GM19035 (cell line): ENCODE measurements at regions not wholly inside any gene's neighbourhood (a gene's known extent, or its start where the extent isn't known, plus 50 kb on each side); places are given as distances from the start of the nearest gene placed in this dataset.
A peak's percentile ranks its signal among the peaks of the same experiment; 100 is the strongest.

Experiments used
- ATAC-seq: cut with Tn5 transposase; IDR thresholded peaks from one replicate; pipeline ENCODE4 v1.9.1; 2021; ENCODE audit not compliant: unreplicated experiment

DNA sequence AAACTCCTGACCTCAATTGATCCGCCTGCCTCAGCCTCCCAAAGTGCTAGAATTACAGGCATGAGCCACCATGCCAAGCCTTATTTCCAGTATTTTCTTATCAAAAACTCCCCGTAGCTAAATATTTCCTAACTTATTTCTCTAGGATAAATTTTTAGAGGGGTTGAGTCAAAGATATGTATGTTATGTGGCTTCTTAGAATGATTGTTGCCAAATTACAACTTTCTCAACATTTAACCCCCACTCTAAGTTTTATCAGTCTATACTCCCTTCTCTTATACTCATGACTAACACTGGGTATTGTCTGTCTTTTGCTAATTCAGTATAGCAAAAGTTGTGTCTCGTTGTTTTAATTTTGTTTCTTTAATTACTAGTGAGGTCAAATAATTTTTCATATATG is 187.7 kb upstream of the LNX1 start:
- no peak for ATAC-seq

DNA sequence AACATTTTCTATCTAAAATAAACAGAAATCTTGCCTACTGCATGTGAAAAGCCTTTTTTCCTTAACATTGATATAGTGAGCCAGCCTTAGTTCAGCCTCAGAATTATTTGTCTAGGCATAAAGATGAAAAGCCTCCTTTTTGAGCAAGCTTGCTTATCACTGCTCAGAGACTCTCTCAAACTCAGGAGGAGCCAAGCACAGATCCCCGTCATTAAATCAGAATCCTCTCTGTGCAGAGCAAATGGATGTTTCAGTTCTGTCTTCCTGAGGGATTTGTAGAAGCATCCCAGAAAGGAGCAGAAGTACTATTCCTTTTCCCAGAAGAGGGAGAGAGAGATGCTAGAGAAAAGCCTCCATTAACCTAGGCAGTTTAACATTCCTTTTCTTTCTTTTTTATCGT is 186.9 kb upstream of the LNX1 start:
- no peak for ATAC-seq

DNA sequence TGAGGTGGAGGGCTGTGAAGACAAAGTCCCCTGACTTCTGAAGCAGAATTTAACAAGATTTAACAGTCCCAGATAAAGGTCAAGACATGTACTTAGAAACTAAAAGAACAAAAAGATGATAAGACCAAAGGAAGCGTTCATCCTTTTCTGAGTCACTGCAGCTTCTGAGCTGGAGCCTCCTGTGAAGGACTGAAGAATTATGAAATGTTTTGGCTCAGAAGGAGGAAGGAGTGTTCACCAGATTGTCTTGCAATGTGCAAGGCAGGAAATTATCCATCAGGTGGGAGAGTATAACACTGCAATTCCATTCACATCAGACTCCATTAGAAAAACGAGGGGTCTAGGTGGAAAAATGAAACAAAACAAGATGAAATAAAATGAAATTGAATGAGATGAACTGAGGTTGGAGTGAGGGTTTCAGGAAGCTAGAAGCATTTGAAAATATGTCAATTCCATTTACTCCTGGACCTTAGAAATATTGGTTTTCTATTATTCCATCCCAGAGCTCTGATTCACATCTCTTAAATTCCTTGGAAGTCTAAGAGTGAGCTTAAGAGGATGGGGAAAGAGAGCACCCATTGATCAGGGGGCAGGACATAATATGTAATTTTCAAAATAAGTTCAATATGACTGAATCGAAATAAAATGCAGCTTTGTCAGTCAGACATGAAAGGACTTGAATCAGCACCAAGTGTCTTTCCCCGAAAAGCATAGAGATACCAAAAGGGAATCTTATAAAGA is 186.1 kb upstream of the LNX1 start:
- ATAC-seq = no peak

DNA sequence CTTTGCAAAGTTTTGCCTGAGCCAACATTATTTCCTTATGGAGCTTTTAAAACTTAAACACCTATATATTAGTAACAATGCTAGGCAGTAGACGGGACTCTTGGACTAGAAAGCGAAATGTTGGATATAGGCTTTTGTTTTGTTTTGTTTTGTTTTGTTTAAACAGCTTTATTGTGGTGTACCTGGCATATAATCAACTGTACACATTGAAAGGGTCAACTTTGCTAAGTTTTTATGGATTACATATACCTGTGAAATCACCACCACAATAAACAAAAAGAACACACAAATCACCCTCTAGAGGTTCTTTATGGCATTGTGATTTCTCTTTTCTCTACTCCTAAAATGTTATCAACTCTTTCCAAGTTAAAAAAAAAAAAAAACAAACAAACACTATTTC is 184.9 kb upstream of the LNX1 start:
- ATAC-seq = no peak

DNA sequence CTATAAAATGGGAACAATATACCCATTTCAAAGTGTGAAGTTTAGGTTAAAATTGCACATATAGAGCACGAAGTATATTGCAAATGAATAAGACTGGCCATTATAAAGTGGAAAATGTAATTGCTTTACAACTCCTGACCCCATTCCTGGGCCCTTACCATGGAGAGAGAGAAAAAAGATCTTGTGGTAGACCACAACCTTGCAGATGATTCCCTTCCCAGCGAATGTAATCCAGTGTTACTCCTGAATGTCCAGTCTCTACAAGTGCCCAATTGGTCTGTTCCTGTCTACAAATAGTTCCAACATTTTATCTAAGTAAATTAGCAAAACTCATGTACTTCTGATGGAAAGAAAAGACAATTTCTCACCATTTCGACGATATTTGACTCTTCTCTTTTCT is 184.1 kb upstream of the LNX1 start:
- ATAC-seq = no peak

DNA sequence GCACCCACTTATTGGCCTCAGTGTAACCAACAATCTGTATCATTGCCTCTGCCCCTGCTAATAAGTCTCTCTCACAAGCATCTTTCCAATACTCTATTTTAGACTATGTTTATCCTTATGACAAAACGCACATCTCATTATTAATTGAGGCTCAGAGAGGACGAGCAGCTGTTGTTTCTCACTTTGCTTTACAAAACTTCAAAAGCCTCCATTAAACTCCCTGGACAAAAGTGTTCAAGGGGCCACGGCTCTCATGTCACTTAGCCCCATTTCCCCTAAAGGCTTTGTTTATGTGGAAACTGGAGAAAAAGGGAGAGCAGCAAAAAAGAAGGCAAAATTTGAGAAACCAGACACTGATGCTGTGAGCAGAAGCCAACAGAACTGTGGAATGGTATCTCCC is 180.0 kb upstream of the LNX1 start:
- no peak for ATAC-seq

DNA sequence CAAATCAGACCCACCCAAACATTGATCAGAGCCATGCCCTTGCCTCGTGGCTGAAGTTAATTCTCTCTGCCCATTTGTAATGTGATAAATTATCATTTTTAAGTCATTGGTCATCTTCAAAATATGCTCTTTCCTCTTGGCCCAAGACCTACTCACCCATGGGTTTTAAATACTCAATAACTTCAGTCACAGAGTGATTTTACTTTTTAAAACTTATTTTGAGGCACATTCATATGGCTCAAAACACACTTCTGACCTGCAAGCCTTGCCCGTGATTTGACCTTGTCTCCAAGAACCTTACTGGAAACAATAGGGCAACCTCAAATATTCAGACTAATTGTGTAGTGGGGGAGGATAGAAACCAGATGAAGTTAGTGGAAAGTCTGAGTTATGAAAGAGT is 176.2 kb upstream of the LNX1 start:
- ATAC-seq = no peak

DNA sequence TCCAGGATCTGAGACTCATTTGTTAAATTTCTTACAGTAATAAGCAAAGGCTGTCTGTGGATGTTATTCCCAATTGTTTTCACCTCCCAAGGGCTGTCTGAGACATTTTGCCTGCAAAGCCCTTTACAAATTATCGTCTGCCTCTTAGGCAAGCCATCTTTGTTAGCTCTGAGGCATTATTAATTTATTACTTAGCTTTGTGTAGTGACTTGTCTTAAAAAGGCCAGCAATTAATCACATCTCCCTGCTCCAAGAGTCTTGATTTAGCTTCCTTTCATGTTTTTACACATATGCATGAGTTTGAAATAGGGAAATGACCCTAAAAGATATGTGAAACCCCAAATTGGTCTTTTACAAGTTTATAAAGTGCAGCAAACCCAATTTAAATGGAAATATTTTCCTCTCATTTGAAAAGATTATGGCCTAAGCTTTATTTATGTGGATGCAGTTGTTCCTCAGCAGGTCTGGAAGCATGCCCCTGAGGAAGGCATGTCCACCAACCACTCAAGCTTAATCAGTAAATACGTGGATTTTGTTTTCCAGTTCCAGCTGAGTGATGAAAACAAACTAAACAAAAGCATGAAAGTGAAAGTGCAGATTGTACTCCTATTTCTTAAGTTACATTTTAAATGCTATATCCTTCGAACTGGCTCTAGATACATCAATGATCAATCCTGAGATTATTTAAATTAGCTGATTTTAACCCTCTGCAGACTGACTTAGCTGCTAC is 173.6 kb upstream of the LNX1 start:
- ATAC-seq = no peak

DNA sequence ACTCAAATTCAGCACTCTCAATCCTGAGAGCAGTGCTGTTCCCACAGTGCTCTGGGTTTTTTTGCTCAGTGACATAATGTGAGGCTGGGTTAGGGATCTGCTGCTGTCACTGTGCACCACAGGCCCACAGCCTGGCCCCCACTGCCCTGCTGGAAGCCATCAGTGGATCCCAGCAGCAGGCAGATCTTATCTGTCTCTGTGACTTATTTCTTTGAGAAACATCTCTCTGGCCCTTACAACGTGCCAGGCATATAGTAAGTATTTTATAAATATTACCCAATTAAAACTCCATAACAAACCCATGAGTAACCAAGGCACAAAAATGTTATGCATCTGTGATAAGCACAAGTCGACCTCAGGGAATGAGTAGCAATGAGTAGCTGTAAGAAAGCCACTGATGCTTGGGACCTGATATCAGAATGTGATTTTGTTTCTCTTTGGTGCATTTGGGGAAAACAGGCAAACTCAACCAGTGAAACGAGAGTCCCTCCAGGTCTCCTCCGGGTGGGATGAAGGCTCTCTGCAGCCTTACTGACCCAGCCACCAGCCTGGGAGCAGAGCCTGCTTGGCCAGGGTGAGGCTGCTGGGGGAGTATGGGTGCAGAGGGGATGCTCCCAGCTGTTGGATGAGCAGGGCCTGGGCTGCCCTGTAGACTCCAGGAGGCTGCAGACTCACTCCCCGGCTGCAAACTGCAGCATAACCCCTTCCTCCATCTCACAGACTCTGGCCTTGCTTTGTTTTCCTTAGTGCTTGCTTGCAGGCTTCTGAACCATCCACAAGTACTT is 172.7 kb upstream of the LNX1 start:
- no peak for ATAC-seq

DNA sequence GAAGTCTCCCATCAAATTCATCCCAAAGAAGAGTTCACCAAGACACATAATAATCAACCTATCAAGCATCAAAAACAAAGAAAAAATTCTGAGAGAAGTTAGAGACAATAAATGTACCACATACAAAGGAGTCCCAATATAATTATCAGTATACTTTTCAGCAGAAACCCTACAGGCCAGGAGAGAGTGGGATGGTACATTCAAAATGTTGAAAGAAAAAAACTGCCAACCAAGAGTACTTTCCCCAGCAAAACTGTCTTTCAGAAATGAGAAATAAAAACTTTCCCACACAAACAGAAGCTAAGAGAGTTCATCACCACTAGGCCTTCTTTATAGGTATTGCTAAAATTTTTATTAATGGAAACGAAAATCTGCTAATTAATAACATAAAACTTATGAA is 164.4 kb upstream of the LNX1 start:
- no peak for ATAC-seq

DNA sequence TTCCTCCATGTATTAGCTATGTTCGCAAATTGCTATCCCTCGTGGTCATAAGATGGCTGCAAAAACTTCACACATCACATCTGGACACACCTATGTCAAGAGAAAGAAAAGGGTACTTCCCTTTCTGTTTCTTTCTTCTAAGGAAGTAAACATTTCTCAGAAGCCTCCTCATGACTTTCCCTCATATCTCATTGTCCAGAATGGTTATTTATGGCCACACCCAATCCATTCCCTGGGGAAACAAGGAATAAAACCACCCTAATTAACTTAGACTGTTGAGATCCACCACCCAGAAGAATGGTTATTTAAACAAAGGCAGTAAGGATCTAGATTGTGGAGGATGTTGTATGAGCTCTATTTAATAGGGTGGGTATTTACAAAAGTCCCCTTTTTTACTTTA is 160.8 kb upstream of the LNX1 start:
- ATAC-seq = no peak

DNA sequence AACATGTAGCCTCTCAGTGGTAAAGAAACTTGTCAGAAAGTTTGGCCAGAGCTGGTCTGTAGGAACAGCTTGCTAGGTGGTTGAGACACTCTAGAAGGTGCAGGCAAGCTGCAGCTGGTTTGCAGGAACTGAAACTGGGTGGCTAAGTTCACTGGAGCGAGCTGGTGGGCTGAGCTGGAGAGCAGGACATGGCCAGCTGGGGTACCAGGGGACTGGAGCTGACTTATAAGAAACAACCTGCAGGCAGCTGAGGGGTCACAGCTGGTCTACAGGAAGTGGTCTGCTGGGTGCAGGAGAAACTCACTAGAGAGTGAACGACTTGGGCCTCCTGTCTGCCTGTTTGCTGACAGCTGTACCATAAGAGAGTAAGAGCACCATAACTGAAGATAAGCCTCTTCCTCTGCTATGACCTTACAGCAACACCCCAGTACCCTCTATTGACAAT is 157.1 kb upstream of the LNX1 start:
- ATAC-seq = peak; percentile 96

DNA sequence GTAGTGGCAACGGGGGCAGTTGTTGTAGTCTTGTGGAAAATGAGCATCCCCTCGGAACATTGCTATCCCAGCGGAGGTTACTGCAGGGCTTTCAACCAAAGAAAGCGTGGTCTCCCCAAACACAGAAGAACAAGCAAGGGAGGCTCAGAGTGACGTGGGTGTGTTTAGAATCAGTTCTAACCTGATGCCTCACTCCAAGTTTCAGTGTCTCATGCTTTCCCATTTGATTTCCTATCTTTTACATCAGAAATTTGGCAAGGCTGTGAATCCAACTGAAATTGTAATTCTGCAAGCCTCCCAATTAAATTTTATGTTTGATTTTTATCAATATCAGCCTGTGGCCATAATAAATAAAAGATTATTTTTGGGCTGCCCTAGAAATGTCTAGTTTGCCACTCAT is 156.1 kb upstream of the LNX1 start:
- no peak for ATAC-seq

DNA sequence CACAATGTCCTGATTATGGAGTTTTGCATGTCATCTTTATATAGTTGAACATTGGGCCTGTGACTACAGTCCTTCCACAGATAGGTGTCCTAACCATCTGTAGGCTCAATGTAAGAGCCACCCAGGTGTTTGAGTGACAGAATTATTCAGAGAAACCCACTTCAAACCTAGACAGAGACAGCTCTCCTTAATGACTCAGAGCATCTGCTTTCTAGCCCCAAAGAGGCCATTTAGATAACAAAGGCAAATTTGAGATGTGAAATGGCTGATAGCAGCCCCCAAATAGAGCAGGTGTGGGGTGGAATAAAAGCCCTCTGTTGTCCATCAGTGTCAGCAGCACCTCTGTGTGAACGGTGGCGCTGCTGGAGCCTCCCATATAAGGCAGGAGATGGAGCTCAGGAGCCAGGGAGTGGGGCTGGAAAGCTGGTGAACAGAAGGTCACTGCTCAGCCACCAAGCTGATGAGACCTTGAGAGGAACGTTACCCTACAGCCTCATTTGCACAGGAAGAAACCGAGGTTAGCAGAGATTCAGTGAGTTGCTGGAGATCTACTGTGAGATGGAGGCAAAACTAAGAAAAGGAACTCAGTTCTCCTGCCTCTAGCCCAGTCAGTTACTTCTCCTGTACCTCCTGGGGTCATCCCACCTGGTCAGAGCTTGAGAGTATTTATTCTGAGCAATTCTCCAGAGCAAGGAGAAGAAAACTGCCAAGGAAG is 153.3 kb upstream of the LNX1 start:
- ATAC-seq = no peak

DNA sequence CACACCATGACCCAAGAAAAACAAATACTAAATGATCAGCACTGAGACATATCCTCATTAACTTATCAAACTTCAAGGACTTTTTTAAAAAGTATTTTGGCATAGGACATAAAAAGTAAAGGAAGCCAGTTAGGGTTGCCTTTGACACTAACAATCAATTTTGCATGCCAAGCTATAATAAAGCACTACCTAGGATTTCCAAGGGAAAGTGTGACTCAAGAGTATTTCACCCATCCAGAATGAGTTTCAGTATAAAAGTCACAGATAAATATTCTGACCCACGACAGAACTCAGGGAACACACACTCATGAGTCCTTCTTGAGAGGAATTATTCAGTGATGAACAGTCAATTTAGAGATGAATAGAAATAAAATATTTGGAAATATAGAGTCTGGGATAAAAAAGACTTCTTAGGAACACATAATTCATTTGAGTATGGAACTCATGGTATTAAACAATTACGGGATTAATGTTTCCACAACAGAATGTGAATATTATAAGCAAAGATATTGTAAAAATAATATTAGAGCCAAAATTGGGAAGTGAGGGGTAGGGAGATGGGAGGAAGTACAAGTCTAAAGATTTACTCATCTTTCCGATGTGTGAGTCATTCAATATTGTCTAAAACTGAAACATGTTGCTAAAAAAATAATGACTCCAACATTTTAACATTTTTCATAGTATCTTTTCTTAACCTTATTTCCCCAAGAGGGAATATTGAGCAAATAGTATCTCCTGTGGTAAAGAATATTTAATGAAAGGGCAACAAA is 143.5 kb upstream of the LNX1 start:
- ATAC-seq = no peak

DNA sequence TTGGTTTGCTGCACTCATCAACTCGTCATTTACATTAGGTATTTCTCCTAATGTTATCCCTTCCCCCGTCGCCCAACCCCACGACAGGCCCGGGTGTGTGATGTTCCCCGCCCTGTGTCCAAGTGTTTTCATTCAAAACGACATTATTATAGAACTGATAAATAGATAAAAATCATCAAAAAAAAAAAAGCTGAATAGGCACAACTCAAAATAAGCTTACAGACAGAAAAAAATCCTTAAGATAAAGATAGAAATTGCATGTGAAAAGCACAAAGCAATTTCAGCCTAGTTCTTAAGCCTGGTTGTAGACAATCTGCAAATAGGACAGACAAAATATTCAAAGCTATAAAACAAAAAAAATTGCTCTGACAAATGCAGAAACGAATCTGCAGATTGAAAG is 142.9 kb upstream of the LNX1 start:
- no peak for ATAC-seq

DNA sequence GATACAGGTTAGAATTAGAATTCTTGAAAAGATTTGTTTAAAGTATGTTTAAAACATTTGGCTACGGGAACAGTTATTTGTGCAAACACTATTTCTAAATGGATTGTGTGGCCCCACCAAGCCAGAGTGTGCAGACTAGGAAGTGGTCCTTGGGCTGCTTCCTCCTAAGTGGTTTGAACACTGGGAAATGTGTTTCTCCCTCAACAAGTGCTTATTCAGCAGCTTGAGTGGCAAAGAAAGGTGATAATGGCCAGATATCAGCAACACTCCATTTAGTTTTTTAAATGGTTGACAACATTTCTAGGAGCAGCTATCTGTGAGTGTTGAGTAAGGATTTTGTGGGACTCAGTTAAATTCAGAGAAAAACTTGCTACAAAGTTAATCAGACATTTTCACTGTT is 141.4 kb upstream of the LNX1 start:
- no peak for ATAC-seq

DNA sequence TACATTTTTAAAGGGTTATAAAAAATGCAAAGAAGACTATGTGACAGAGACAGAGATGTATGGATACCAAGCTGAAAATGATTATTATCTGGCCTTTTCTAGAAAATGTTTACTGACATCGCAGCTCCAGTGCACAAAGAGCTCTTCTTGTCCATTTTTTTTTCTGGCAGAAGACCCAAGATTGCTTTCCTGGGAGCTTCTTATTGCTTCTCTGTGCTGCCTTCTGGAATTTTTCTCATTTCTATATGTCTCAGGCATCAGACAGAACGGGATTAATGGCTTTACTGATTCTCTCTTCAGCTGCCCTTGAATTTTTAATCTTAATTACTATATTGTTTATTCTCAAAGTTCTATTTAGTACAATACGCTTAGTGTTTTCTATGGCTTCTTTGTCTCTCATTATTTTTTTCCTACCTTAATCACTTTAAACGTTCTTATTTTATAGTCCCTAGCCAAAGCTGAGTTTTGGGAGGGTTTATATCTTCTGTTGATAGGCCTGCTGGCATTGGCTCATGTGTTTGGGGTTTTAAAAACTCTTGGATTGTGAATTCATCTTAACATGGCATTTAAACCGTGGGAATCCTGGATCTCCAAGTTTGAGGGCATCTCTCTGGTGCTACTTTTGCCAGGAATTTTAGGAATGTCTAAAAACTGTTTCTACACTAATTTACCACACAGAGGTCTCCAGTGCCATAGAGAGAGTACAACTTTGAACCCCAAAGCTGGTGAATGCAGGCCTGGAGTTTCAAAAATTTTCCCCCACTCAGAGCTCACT is 138.9 kb upstream of the LNX1 start:
- no peak for ATAC-seq

DNA sequence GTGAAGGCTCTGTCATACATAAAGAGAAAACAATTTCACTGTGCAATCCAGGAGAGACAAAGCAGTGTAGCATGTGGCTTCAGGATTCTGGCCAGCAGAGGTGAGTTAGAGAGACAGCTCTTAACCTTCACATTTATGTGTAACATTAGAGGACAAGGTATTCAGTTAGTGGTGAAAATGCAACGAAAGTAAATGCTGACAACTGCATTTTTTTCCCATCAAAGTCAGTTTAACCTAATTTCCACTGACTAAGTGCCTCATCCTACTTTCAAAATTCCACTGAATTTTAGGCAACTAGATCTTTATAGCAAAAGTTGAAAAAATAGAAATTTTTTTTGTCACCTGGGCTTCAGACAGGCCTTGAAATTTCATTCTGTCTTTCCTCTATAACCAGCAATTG is 130.8 kb upstream of the LNX1 start:
- no peak for ATAC-seq

DNA sequence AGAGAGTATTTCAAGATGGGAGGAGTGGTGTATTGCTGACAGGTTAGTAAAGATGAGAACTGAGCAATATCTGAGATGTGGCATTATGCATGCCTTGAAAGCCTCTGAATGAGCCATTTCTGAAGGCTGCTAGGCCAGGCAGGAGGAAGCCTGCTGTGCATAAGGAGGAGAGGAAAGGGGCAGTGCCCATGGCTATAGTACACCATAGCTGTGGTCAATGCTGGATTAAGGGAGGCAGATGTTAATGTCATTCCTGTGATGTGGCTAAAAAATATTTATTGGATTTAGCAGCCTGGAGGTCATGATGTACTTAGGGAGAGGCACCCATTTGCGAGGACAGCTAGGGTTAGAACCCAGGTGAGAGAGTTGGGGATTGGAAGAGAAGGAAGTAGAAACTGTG is 130.0 kb upstream of the LNX1 start:
- ATAC-seq = no peak
